ENCODE measurements at regions not wholly inside any gene's neighbourhood (a gene's known extent, or its start where the extent isn't known, plus 50 kb on each side); places are given as distances from the start of the nearest gene placed in this dataset.
"Not testable (repeated sequence)": the region's sequence is repeated elsewhere in the genome, so short reads cannot be mapped to it uniquely, and the experiment has no call there.

- H2BK5ac ChIP-seq (ENCODE audit: low read length) = no peak overlapping the region
- H3K4ac ChIP-seq (ENCODE audit: low read length) = no peak overlapping the region
- peak overlapping the region; percentile 82 for H2BK12ac ChIP-seq (ENCODE audit: low read length)
- H3K18ac ChIP-seq (ENCODE audit: low read length) = peak overlapping the region; percentile 6
- no peak overlapping the region for H4K91ac ChIP-seq (ENCODE audit: low read depth, low read length, poor library complexity)
- H2BK120ac ChIP-seq (ENCODE audit: low read depth, low read length) = no peak overlapping the region
- no peak overlapping the region for H3K14ac ChIP-seq (ENCODE audit: low read length)
- no peak overlapping the region for H2AK5ac ChIP-seq (ENCODE audit: low read depth, low read length)
- peaks cover 0 to 2% of the 10 kb centered on the region in 2 donors for H3K9me3 ChIP-seq (replicated peaks in 1 of 2; ENCODE audit: control insufficient read depth in 2 of 2, insufficient read depth in 1 of 2, low read depth in 1 of 2, low read length in 2 of 2)
- no peak for DNase-seq (ENCODE audit: low spot score)
- H2AFZ ChIP-seq (ENCODE audit: low read length) = no peak overlapping the region
- H3K36me3 ChIP-seq (replicated peaks in 1 of 2; ENCODE audit: control insufficient read depth in 2 of 2, insufficient read depth in 2 of 2, low read length in 2 of 2) = no peaks in the 10 kb centered on the region
- no peaks in the 10 kb centered on the region for H3K27me3 ChIP-seq (ENCODE audit: control insufficient read depth in 3 of 3, insufficient read depth in 3 of 3, low read depth in 1 of 3, low read length in 3 of 3)
- H2BK15ac ChIP-seq (ENCODE audit: low read length) = no peak overlapping the region
- no CpG with 5 or more reads among the region's 9 CpGs for WGBS, 2 donors (ENCODE audit: extremely low coverage in 2 of 2, insufficient read length in 2 of 2, insufficient replicate concordance in 1 of 2)
- no peak overlapping the region for H3K4me3 ChIP-seq (ENCODE audit: low read length in 2 of 2)
- H3K79me1 ChIP-seq (ENCODE audit: low read depth, low read length) = no peaks in the 10 kb centered on the region
- H4K8ac ChIP-seq (ENCODE audit: low read depth, low read length) = no peak overlapping the region
- no peak overlapping the region for H3K9ac ChIP-seq (ENCODE audit: low read depth, low read length, poor library complexity)
- peaks cover 0 to 3% of the 10 kb centered on the region in 2 donors for H3K4me1 ChIP-seq (ENCODE audit: control insufficient read depth in 2 of 2, insufficient read depth in 1 of 2, low read depth in 1 of 2, low read length in 2 of 2)
- no peak overlapping the region for H3K4me2 ChIP-seq (ENCODE audit: insufficient read depth, low read length, poor library complexity, severe bottlenecking)
- no peak overlapping the region for H3K23ac ChIP-seq (ENCODE audit: low read depth, low read length, poor library complexity)
- no peak overlapping the region for H3K27ac ChIP-seq (replicated peaks; ENCODE audit: low read length)
These were observed 196.2 kb downstream of the SLCO4C1 start for GRCh38 chr5:102099766-102100331.

GRCh38 chr5:102099083-102099482 lies 197.0 kb downstream of the SLCO4C1 start:
- H3K14ac ChIP-seq (ENCODE audit: low read length); H3K9ac ChIP-seq (ENCODE audit: low read depth, low read length, poor library complexity); H2BK15ac ChIP-seq (ENCODE audit: low read length); H2BK120ac ChIP-seq (ENCODE audit: low read depth, low read length); H3K4me3 ChIP-seq (ENCODE audit: low read length in 2 of 2); H2AFZ ChIP-seq (ENCODE audit: low read length); H3K27me3 ChIP-seq (ENCODE audit: control insufficient read depth in 3 of 3, insufficient read depth in 3 of 3, low read depth in 1 of 3, low read length in 3 of 3); H2AK5ac ChIP-seq (ENCODE audit: low read depth, low read length); H3K27ac ChIP-seq (replicated peaks; ENCODE audit: low read length); H3K9me3 ChIP-seq (replicated peaks in 1 of 2; ENCODE audit: control insufficient read depth in 2 of 2, insufficient read depth in 1 of 2, low read depth in 1 of 2, low read length in 2 of 2); H4K8ac ChIP-seq (ENCODE audit: low read depth, low read length); H3K23ac ChIP-seq (ENCODE audit: low read depth, low read length, poor library complexity); H2BK5ac ChIP-seq (ENCODE audit: low read length); H3K79me1 ChIP-seq (ENCODE audit: low read depth, low read length); DNase-seq (ENCODE audit: low spot score); H4K91ac ChIP-seq (ENCODE audit: low read depth, low read length, poor library complexity); H3K4me1 ChIP-seq (ENCODE audit: control insufficient read depth in 2 of 2, insufficient read depth in 1 of 2, low read depth in 1 of 2, low read length in 2 of 2); H2BK12ac ChIP-seq (ENCODE audit: low read length); H3K4ac ChIP-seq (ENCODE audit: low read length); H3K18ac ChIP-seq (ENCODE audit: low read length); H3K4me2 ChIP-seq (ENCODE audit: insufficient read depth, low read length, poor library complexity, severe bottlenecking); H3K36me3 ChIP-seq (replicated peaks in 1 of 2; ENCODE audit: control insufficient read depth in 2 of 2, insufficient read depth in 2 of 2, low read length in 2 of 2): not testable (repeated sequence)
- WGBS, 2 donors (ENCODE audit: extremely low coverage in 2 of 2, insufficient read length in 2 of 2, insufficient replicate concordance in 1 of 2) = no CpG with 5 or more reads among the region's 6 CpGs

- H2BK5ac ChIP-seq (ENCODE audit: low read length); H2AK5ac ChIP-seq (ENCODE audit: low read depth, low read length); H2BK15ac ChIP-seq (ENCODE audit: low read length); H3K4me1 ChIP-seq (ENCODE audit: control insufficient read depth in 2 of 2, insufficient read depth in 1 of 2, low read depth in 1 of 2, low read length in 2 of 2); H3K4me3 ChIP-seq (ENCODE audit: low read length in 2 of 2); H4K91ac ChIP-seq (ENCODE audit: low read depth, low read length, poor library complexity); H3K9me3 ChIP-seq (replicated peaks in 1 of 2; ENCODE audit: control insufficient read depth in 2 of 2, insufficient read depth in 1 of 2, low read depth in 1 of 2, low read length in 2 of 2); H3K4me2 ChIP-seq (ENCODE audit: insufficient read depth, low read length, poor library complexity, severe bottlenecking); H3K4ac ChIP-seq (ENCODE audit: low read length); DNase-seq (ENCODE audit: low spot score); H3K14ac ChIP-seq (ENCODE audit: low read length); H3K27ac ChIP-seq (replicated peaks; ENCODE audit: low read length); H4K8ac ChIP-seq (ENCODE audit: low read depth, low read length); H3K27me3 ChIP-seq (ENCODE audit: control insufficient read depth in 3 of 3, insufficient read depth in 3 of 3, low read depth in 1 of 3, low read length in 3 of 3); H3K36me3 ChIP-seq (replicated peaks in 1 of 2; ENCODE audit: control insufficient read depth in 2 of 2, insufficient read depth in 2 of 2, low read length in 2 of 2); H3K18ac ChIP-seq (ENCODE audit: low read length); H3K23ac ChIP-seq (ENCODE audit: low read depth, low read length, poor library complexity); H2BK120ac ChIP-seq (ENCODE audit: low read depth, low read length); H3K9ac ChIP-seq (ENCODE audit: low read depth, low read length, poor library complexity); H3K79me1 ChIP-seq (ENCODE audit: low read depth, low read length); H2AFZ ChIP-seq (ENCODE audit: low read length); H2BK12ac ChIP-seq (ENCODE audit: low read length): not testable (repeated sequence)
- no CpG with 5 or more reads among the region's 3 CpGs for WGBS, 2 donors (ENCODE audit: extremely low coverage in 2 of 2, insufficient read length in 2 of 2, insufficient replicate concordance in 1 of 2)
These were observed 197.5 kb downstream of the SLCO4C1 start for GRCh38 chr5:102098606-102099005.

GRCh38 chr5:102090770-102091169 lies 205.3 kb downstream of the SLCO4C1 start:
- Histone ChIP-seq H3K14ac (ENCODE audit: low read length) (no peak overlapping the region), H3K4me1 (ENCODE audit: control insufficient read depth in 2 of 2, insufficient read depth in 1 of 2, low read depth in 1 of 2, low read length in 2 of 2) (peaks cover 0 to 5% of the 10 kb centered on the region in 2 donors), H3K4me3 (ENCODE audit: low read length in 2 of 2) (no peak overlapping the region), H2BK12ac (ENCODE audit: low read length) (no peak overlapping the region), H3K4ac (ENCODE audit: low read length) (no peak overlapping the region), H3K27me3 (ENCODE audit: control insufficient read depth in 3 of 3, insufficient read depth in 3 of 3, low read depth in 1 of 3, low read length in 3 of 3) (no peaks in the 10 kb centered on the region), H3K18ac (ENCODE audit: low read length) (no peak overlapping the region), H3K4me2 (ENCODE audit: insufficient read depth, low read length, poor library complexity, severe bottlenecking) (no peak overlapping the region), H3K23ac (ENCODE audit: low read depth, low read length, poor library complexity) (no peak overlapping the region), H3K27ac (replicated peaks; ENCODE audit: low read length) (no peak overlapping the region), H2BK15ac (ENCODE audit: low read length) (no peak overlapping the region), H4K91ac (ENCODE audit: low read depth, low read length, poor library complexity) (no peak overlapping the region), H3K9me3 (replicated peaks in 1 of 2; ENCODE audit: control insufficient read depth in 2 of 2, insufficient read depth in 1 of 2, low read depth in 1 of 2, low read length in 2 of 2) (no peaks in the 10 kb centered on the region), H2BK5ac (ENCODE audit: low read length) (no peak overlapping the region), H2AFZ (ENCODE audit: low read length) (no peak overlapping the region), H3K36me3 (replicated peaks in 1 of 2; ENCODE audit: control insufficient read depth in 2 of 2, insufficient read depth in 2 of 2, low read length in 2 of 2) (no peaks in the 10 kb centered on the region), H2BK120ac (ENCODE audit: low read depth, low read length) (no peak overlapping the region), H2AK5ac (ENCODE audit: low read depth, low read length) (no peak overlapping the region), H3K9ac (ENCODE audit: low read depth, low read length, poor library complexity) (no peak overlapping the region), H4K8ac (ENCODE audit: low read depth, low read length) (no peak overlapping the region), H3K79me1 (ENCODE audit: low read depth, low read length) (no peaks in the 10 kb centered on the region)
- peak; percentile 41 for DNase-seq (ENCODE audit: low spot score)
